GM12878 (cell line): ENCODE measurements at regions not wholly inside any gene's neighbourhood (a gene's known extent, or its start where the extent isn't known, plus 50 kb on each side); places are given as distances from the start of the nearest gene placed in this dataset.

ENCODE experiments used
- ATAC-seq: fragments of 200-7000 bp; cut with Tn5 transposase; 3 replicates; pipeline ENCODE4 v1.9.1; 2020; ENCODE audit warnings: mild to moderate bottlenecking, moderate library complexity
- BruUV-seq: library from RNA; stranded (reverse); fragments of 400-500 nt; replicated peaks from 2 replicates; lab custom pipeline; 2021; lab: Mats Ljungman, UMichigan
- CTCF ChIA-PET: fragments of 300-600 bp; sonication (Branson Sonifier 250); formaldehyde crosslinking; extraction: SDS; loops from one replicate; lab custom pipeline; 2021; ENCODE audit warnings: inconsistent platforms; lab: Yijun Ruan, JAX
- POLR2A ChIA-PET: fragments of 350-600 bp; formaldehyde crosslinking; extraction: SDS; loops from one replicate; lab custom pipeline; 2021; ENCODE audit warnings: inconsistent platforms; lab: Charles Lee
- RAD21 ChIA-PET: fragments of 300-600 bp; sonication (Branson Sonifier 250); formaldehyde crosslinking; loops from one replicate; lab custom pipeline; 2023; ENCODE audit warnings: antibody characterized with exemption; ENCODE audit not compliant: unreplicated experiment; lab: Charles Lee
- SMC1A ChIA-PET: fragments of 300-600 bp; sonication (Branson Sonifier 250); formaldehyde crosslinking; loops from one replicate; lab custom pipeline; 2023; ENCODE audit not compliant: unreplicated experiment, uncharacterized antibody; lab: Charles Lee
- DNase-seq: peaks from one replicate; pipeline ENCODE4 v3.0.0-alpha.2; 2011; ENCODE audit warnings: low read depth, low spot score
- FAIRE-seq: peaks from 3 replicates; lab custom pipeline; 2011; peaks lifted over from hg19 to GRCh38; lab: Jason Lieb, UNC
- H2AFZ ChIP-seq: 2 replicates; pipeline ENCODE4 v1.6.0; 2011; ENCODE audit warnings: low read depth, low read length, control low read depth; ENCODE audit not compliant: control insufficient read depth
- H3K27ac ChIP-seq: 2 replicates; pipeline ENCODE4 v1.5.1; 2011; ENCODE audit warnings: control low read depth; ENCODE audit not compliant: control insufficient read depth, insufficient read depth
- H3K27me3 ChIP-seq, 2 experiments: replicated peaks in 1 of 2; 2 replicates each; pipeline versions ENCODE4 v1.6.0 to v1.6.1; 2011; ENCODE audit warnings: low read length in 1 of 2; ENCODE audit not compliant: control insufficient read depth in 2 of 2, insufficient read depth in 2 of 2
- H3K36me3 ChIP-seq, 2 experiments: 2 replicates each; pipeline ENCODE4 v1.5.1; 2011; ENCODE audit warnings: low read length in 1 of 2; ENCODE audit not compliant: control insufficient read depth in 2 of 2, insufficient read depth in 2 of 2
- H3K4me1 ChIP-seq: 2 replicates; pipeline ENCODE4 v1.6.1; 2011; ENCODE audit warnings: mild to moderate bottlenecking, low read length, moderate library complexity, mixed read lengths; ENCODE audit not compliant: control insufficient read depth, insufficient read depth
- H3K4me2 ChIP-seq: 2 replicates; pipeline ENCODE4 v1.6.0; 2011; ENCODE audit warnings: control low read depth; ENCODE audit not compliant: control insufficient read depth, insufficient read depth
- H3K4me3 ChIP-seq: fragments of 200-600 bp; sonication (generic); 2 replicates; pipeline ENCODE4 v1.5.1; 2016
- H3K79me2 ChIP-seq: 2 replicates; pipeline ENCODE4 v1.6.0; 2011; ENCODE audit warnings: low read length; ENCODE audit not compliant: control insufficient read depth, insufficient read depth
- H3K9ac ChIP-seq: 2 replicates; pipeline ENCODE4 v1.8.0; 2011; ENCODE audit warnings: low read length, control low read depth, mixed read lengths; ENCODE audit not compliant: control insufficient read depth, insufficient read depth
- H3K9me3 ChIP-seq: replicated peaks from 3 replicates; pipeline ENCODE4 v1.5.1; 2011; ENCODE audit warnings: mild to moderate bottlenecking, low read length; ENCODE audit not compliant: control insufficient read depth, insufficient read depth
- H4K20me1 ChIP-seq: 2 replicates; pipeline ENCODE4 v1.6.0; 2011; ENCODE audit not compliant: control insufficient read depth, insufficient read depth
- CBX3 ChIP-seq: fragments of 200-600 bp; sonication (generic); IDR thresholded peaks from 2 replicates; pipeline ENCODE4 v1.6.1; 2016; ENCODE audit warnings: low read depth, borderline replicate concordance
- CEBPZ ChIP-seq: fragments of 150-350 bp; IDR thresholded peaks from 2 replicates; pipeline ENCODE4 v1.6.1; 2016; ENCODE audit warnings: low read depth, low read length
- EED ChIP-seq: sonication (generic); IDR thresholded peaks from 2 replicates; pipeline ENCODE4 v1.6.1; 2016; ENCODE audit warnings: antibody characterized with exemption, low read depth
- ETV6 ChIP-seq, 2 experiments: fragments of 450-650 bp in 1 of 2; IDR thresholded peaks in 1 of 2; conservative IDR thresholded peaks in 1 of 2; 2 replicates each; pipeline ENCODE4 v1.6.1; 2014; ENCODE audit warnings: antibody characterized with exemption in 1 of 2, borderline replicate concordance in 1 of 2, low read depth in 1 of 2, mild to moderate bottlenecking in 1 of 2, moderate library complexity in 1 of 2
- FOXK2 ChIP-seq: fragments of 450-650 bp; IDR thresholded peaks from 2 replicates; pipeline ENCODE4 v1.6.1; 2017; ENCODE audit warnings: mild to moderate bottlenecking, moderate library complexity
- HDGF ChIP-seq: fragments of 450-650 bp; IDR thresholded peaks from 2 replicates; pipeline ENCODE4 v1.6.1; 2016; ENCODE audit warnings: antibody characterized with exemption
- IKZF2 ChIP-seq, 2 experiments: fragments of 450-650 bp; IDR thresholded peaks; 2 replicates each; pipeline ENCODE4 v1.6.1; 2017; ENCODE audit warnings: mild to moderate bottlenecking in 2 of 2, moderate library complexity in 2 of 2
- NBN ChIP-seq: fragments of 450-650 bp; IDR thresholded peaks from 2 replicates; pipeline ENCODE4 v1.6.1; 2016
- NR2C2 ChIP-seq: IDR thresholded peaks from 2 replicates; pipeline ENCODE4 v1.6.1; 2011; ENCODE audit warnings: borderline replicate concordance, low read depth; ENCODE audit not compliant: control insufficient read depth, insufficient read length
- PAX8 ChIP-seq: fragments of 450-650 bp; IDR thresholded peaks from 2 replicates; pipeline ENCODE4 v1.6.1; 2017; ENCODE audit warnings: mild to moderate bottlenecking, moderate library complexity
- PML ChIP-seq: IDR thresholded peaks from 2 replicates; pipeline ENCODE4 v1.6.1; 2012; ENCODE audit warnings: low read length, inconsistent platforms
- POLR2A ChIP-seq: IDR thresholded peaks from 2 replicates; pipeline ENCODE4 v1.6.1; 2011; ENCODE audit warnings: low read depth, mild to moderate bottlenecking, low read length
- SIN3A ChIP-seq: IDR thresholded peaks from 2 replicates; pipeline ENCODE4 v1.6.1; 2012; ENCODE audit warnings: low read depth, low read length, improper control_type of control experiment
- SMC3 ChIP-seq: IDR thresholded peaks from 2 replicates; pipeline ENCODE4 v1.6.1; 2011; ENCODE audit warnings: low read length, improper control_type of control experiment, borderline replicate concordance
- SRF ChIP-seq, 2 experiments: IDR thresholded peaks; 2 replicates each; pipeline ENCODE4 v1.6.1; 2011; ENCODE audit warnings: low read depth in 2 of 2, low read length in 2 of 2, mild to moderate bottlenecking in 1 of 2, moderate library complexity in 1 of 2
- TCF3 ChIP-seq: IDR thresholded peaks from 2 replicates; pipeline ENCODE4 v1.6.1; 2012; ENCODE audit warnings: low read depth, mild to moderate bottlenecking, low read length, borderline replicate concordance; ENCODE audit not compliant: insufficient read depth
- YY1 ChIP-seq: IDR thresholded peaks from 2 replicates; pipeline ENCODE4 v1.6.1; 2011; ENCODE audit warnings: low read depth, mild to moderate bottlenecking, low read length
- ZBTB4 ChIP-seq: fragments of 450-650 bp; formaldehyde crosslinking; IDR thresholded peaks from 2 replicates; pipeline ENCODE4 v1.4.0; 2022; ENCODE audit warnings: mild to moderate bottlenecking, moderate library complexity
- ZNF384 ChIP-seq: IDR thresholded peaks from 2 replicates; pipeline ENCODE4 v1.6.1; 2012; ENCODE audit warnings: low read depth, mild to moderate bottlenecking, low read length, improper control_type of control experiment, borderline replicate concordance
- WGBS: methylation state at CpG from one replicate; pipeline ENCODE4 v1.1.6; 2016; ENCODE audit warnings: low lambda C conversion rate; ENCODE audit not compliant: insufficient replicate concordance, insufficient coverage; ENCODE audit errors: missing lambda C conversion rate; 5-methylcytosine and 5-hydroxymethylcytosine counted together
- in situ Hi-C: fragments of 300-500 bp; cut with MboI; formaldehyde crosslinking; loops from 9 replicates; pipeline ENCODE4 v1.14.3; 2018; ENCODE audit warnings: mixed read lengths
- intact Hi-C: fragments of 100-400 bp; cut with micrococcal nuclease; formaldehyde crosslinking; loops from one replicate; pipeline ENCODE4 v1.14.2; 2022; ENCODE audit not compliant: unreplicated experiment

GRCh38 chr20:61193164-61193563 is 58.9 kb upstream of the CDH4 start:
- in situ Hi-C loops (no loop called here), intact Hi-C loops (no loop called here)
- H3K36me3 ChIP-seq = no peaks in the 10 kb centered on the region
- no peaks in the 10 kb centered on the region; the same call in 2 of the 3 replicates for H3K9me3 ChIP-seq
- 52% methylated on average over 12 of the region's 15 CpGs for WGBS
- TF ChIP-seq SMC3 (no peak), CBX3 (no peak), POLR2A (no peak), SIN3A (no peak), ZNF384 (no peak), HDGF (no peak), YY1 (no peak), FOXK2 (no peak), NR2C2 (no peak), SRF (IDR thresholded peaks at IDR 0.05; ENCODE audit: low read depth in 2 of 2, low read length in 2 of 2) (no peak), TCF3 (no peak), PML (no peak), IKZF2 (IDR thresholded peaks at IDR 0.05) (no peak), CEBPZ (no peak), EED (no peak), PAX8 (no peak), NBN (no peak), ZBTB4 (CRISPR knock-in tag) (no peak), ETV6 (conservative IDR thresholded peaks at IDR 0.05 in 1 of 2, IDR thresholded peaks at IDR 0.05 in 1 of 2; ENCODE audit: borderline replicate concordance in 1 of 2, low read depth in 1 of 2) (no peak)
- H3K79me2 ChIP-seq = no peaks in the 10 kb centered on the region
- no peak overlapping the region for H3K9ac ChIP-seq
- H2AFZ ChIP-seq = no peak overlapping the region
- ATAC-seq = no peak
- no peak overlapping the region for H3K4me2 ChIP-seq
- no peaks in the 10 kb centered on the region for H3K4me1 ChIP-seq
- RAD21 ChIA-PET = no interaction called here
- H3K4me3 ChIP-seq = no peak overlapping the region
- no TSS peak for BruUV-seq
- no peaks in the 10 kb centered on the region for H4K20me1 ChIP-seq
- no peaks in the 10 kb centered on the region for H3K27me3 ChIP-seq
- CTCF ChIA-PET = no interaction called here
- no peak overlapping the region for H3K27ac ChIP-seq
- no peak for FAIRE-seq
- SMC1A ChIA-PET = no interaction called here
- DNase-seq = no peak
- POLR2A ChIA-PET = no interaction called here
